Stimulated activated effector memory CD8-positive, alpha-beta T cell treated with anti-CD3 and anti-CD28 coated beads, Interleukin-12 subunit alpha, Interleukin-12 subunit beta, amount 100 ng/mL, for 72 hours (primary cell): ENCODE measurements at regions not wholly inside any gene's neighbourhood (a gene's known extent, or its start where the extent isn't known, plus 50 kb on each side); places are given as distances from the start of the nearest gene placed in this dataset.
A peak's percentile ranks its signal among the peaks of the same experiment; 100 is the strongest.

Experiments used
- ATAC-seq: fragments of 150-1000 bp; cut with Tn5 transposase; 2 replicates; pipeline ENCODE4 v1.10.0; 2021
- DNase-seq, 2 donors: peaks; one replicate each; pipeline ENCODE4 v3.0.0; 2021 to 2022; ENCODE audit warnings: low spot score in 2 of 2
- H3K27ac Mint-ChIP-seq: one replicate; pipeline ENCODE4 v1.8.0; 2022; ENCODE audit warnings: mild to moderate bottlenecking, mixed read lengths
- H3K36me3 Mint-ChIP-seq: one replicate; pipeline ENCODE4 v1.8.0; 2022; ENCODE audit warnings: mild to moderate bottlenecking, mixed read lengths
- H3K4me1 Mint-ChIP-seq: one replicate; pipeline ENCODE4 v1.8.0; 2022; ENCODE audit warnings: mixed read lengths
- H3K4me3 Mint-ChIP-seq: one replicate; pipeline ENCODE4 v1.8.0; 2022; ENCODE audit warnings: mild to moderate bottlenecking, mixed read lengths
- H3K9me3 Mint-ChIP-seq: one replicate; pipeline ENCODE4 v1.8.0; 2022; ENCODE audit warnings: mixed read lengths

- Mint-ChIP-seq H3K4me1 (no peaks in the 10 kb centered on the region), H3K36me3 (no peaks in the 10 kb centered on the region), H3K27ac (no peak overlapping the region), H3K9me3 (peaks cover 4% of the 10 kb centered on the region), H3K4me3 (no peak overlapping the region)
- ATAC-seq (no peak), DNase-seq (no peak)
Observed at GRCh38 chr16:5865236-5865635, 767.6 kb upstream of the EEF2KMT start.

- Mint-ChIP-seq H3K4me1 (no peaks in the 10 kb centered on the region), H3K36me3 (no peaks in the 10 kb centered on the region), H3K9me3 (peaks cover 4% of the 10 kb centered on the region), H3K4me3 (no peak overlapping the region), H3K27ac (no peak overlapping the region)
- DNase-seq (no peak), ATAC-seq (no peak)
Observed at GRCh38 chr16:5863071-5863606, 765.5 kb upstream of the EEF2KMT start.

GRCh38 chr16:5862103-5862840 lies 764.7 kb upstream of the EEF2KMT start:
- no peak for ATAC-seq
- H3K36me3 Mint-ChIP-seq: no peaks in the 10 kb centered on the region
- DNase-seq: no peak
- no peak overlapping the region for H3K4me3 Mint-ChIP-seq
- no peak overlapping the region for H3K27ac Mint-ChIP-seq
- peaks cover 4% of the 10 kb centered on the region for H3K9me3 Mint-ChIP-seq
- H3K4me1 Mint-ChIP-seq: no peaks in the 10 kb centered on the region

- no peak for ATAC-seq
- Mint-ChIP-seq H3K9me3 (peaks cover 4% of the 10 kb centered on the region), H3K4me3 (no peak overlapping the region), H3K36me3 (no peaks in the 10 kb centered on the region), H3K27ac (no peak overlapping the region), H3K4me1 (no peaks in the 10 kb centered on the region)
- DNase-seq: no peak
Observed at GRCh38 chr16:5861241-5861640, 763.6 kb upstream of the EEF2KMT start.

GRCh38 chr16:5858180-5858579 lies 760.6 kb upstream of the EEF2KMT start:
- ATAC-seq: no peak
- DNase-seq: no peak
- H3K4me3 Mint-ChIP-seq: no peak overlapping the region
- H3K27ac Mint-ChIP-seq: no peak overlapping the region
- H3K9me3 Mint-ChIP-seq: peaks cover 4% of the 10 kb centered on the region
- H3K4me1 Mint-ChIP-seq: no peaks in the 10 kb centered on the region
- no peaks in the 10 kb centered on the region for H3K36me3 Mint-ChIP-seq

GRCh38 chr16:5854027-5854426 lies 756.4 kb upstream of the EEF2KMT start:
- Mint-ChIP-seq H3K4me3 (no peak overlapping the region), H3K36me3 (no peaks in the 10 kb centered on the region), H3K9me3 (no peaks in the 10 kb centered on the region), H3K27ac (no peak overlapping the region), H3K4me1 (no peaks in the 10 kb centered on the region)
- ATAC-seq (peak; percentile 62), DNase-seq (no peak)

GRCh38 chr16:5852151-5852550 lies 754.6 kb upstream of the EEF2KMT start:
- DNase-seq (no peak), ATAC-seq (no peak)
- Mint-ChIP-seq H3K27ac (no peak overlapping the region), H3K36me3 (no peaks in the 10 kb centered on the region), H3K4me1 (no peaks in the 10 kb centered on the region), H3K9me3 (no peaks in the 10 kb centered on the region), H3K4me3 (no peak overlapping the region)

- H3K27ac Mint-ChIP-seq: no peak overlapping the region
- H3K36me3 Mint-ChIP-seq: no peaks in the 10 kb centered on the region
- DNase-seq (no peak), ATAC-seq (no peak)
- H3K9me3 Mint-ChIP-seq: no peaks in the 10 kb centered on the region
- H3K4me3 Mint-ChIP-seq: no peak overlapping the region
- no peaks in the 10 kb centered on the region for H3K4me1 Mint-ChIP-seq
Observed at GRCh38 chr16:5851393-5851982, 753.9 kb upstream of the EEF2KMT start.

- no peaks in the 10 kb centered on the region for H3K4me1 Mint-ChIP-seq
Observed at GRCh38 chr16:5850632-5851392, 753.2 kb upstream of the EEF2KMT start.

GRCh38 chr16:5845046-5845445 lies 747.5 kb upstream of the EEF2KMT start:
- no peaks in the 10 kb centered on the region for H3K4me1 Mint-ChIP-seq
- no peaks in the 10 kb centered on the region for H3K36me3 Mint-ChIP-seq
- H3K4me3 Mint-ChIP-seq: no peak overlapping the region
- no peak for DNase-seq
- no peak for ATAC-seq
- no peak overlapping the region for H3K27ac Mint-ChIP-seq
- H3K9me3 Mint-ChIP-seq: peaks cover 7% of the 10 kb centered on the region

More at GRCh38 chr16:5850632-5851392, 753.2 kb upstream of the EEF2KMT start:
- ATAC-seq (no peak), DNase-seq (no peak)
- Mint-ChIP-seq H3K4me3 (no peak overlapping the region), H3K27ac (no peak overlapping the region), H3K9me3 (no peaks in the 10 kb centered on the region), H3K36me3 (no peaks in the 10 kb centered on the region)

GRCh38 chr16:5841974-5842373 lies 744.4 kb upstream of the EEF2KMT start:
- H3K4me3 Mint-ChIP-seq: no peak overlapping the region
- no peak overlapping the region for H3K27ac Mint-ChIP-seq
- peaks cover 12% of the 10 kb centered on the region for H3K9me3 Mint-ChIP-seq
- H3K36me3 Mint-ChIP-seq: no peaks in the 10 kb centered on the region
- DNase-seq: no peak
- no peaks in the 10 kb centered on the region for H3K4me1 Mint-ChIP-seq
- no peak for ATAC-seq

- Mint-ChIP-seq H3K4me3 (no peak overlapping the region), H3K9me3 (peaks cover 26% of the 10 kb centered on the region)
Observed at GRCh38 chr16:5838725-5839124, 741.1 kb upstream of the EEF2KMT start.

GRCh38 chr16:5838071-5838470 lies 740.5 kb upstream of the EEF2KMT start:
- no peaks in the 10 kb centered on the region for H3K4me1 Mint-ChIP-seq

More at GRCh38 chr16:5838725-5839124, 741.1 kb upstream of the EEF2KMT start:
- Mint-ChIP-seq H3K27ac (no peak overlapping the region), H3K36me3 (no peaks in the 10 kb centered on the region), H3K4me1 (no peaks in the 10 kb centered on the region)
- no peak for ATAC-seq
- DNase-seq: no peak

GRCh38 chr16:5837007-5837670 lies 739.5 kb upstream of the EEF2KMT start:
- no peak for ATAC-seq
- peaks cover 22% of the 10 kb centered on the region for H3K9me3 Mint-ChIP-seq
- H3K4me3 Mint-ChIP-seq: no peak overlapping the region
- no peak for DNase-seq
- H3K27ac Mint-ChIP-seq: peak overlapping the region; percentile 44
- no peaks in the 10 kb centered on the region for H3K4me1 Mint-ChIP-seq
- H3K36me3 Mint-ChIP-seq: no peaks in the 10 kb centered on the region

More at GRCh38 chr16:5838071-5838470, 740.5 kb upstream of the EEF2KMT start:
- H3K27ac Mint-ChIP-seq: no peak overlapping the region
- DNase-seq (no peak), ATAC-seq (no peak)
- H3K36me3 Mint-ChIP-seq: no peaks in the 10 kb centered on the region
- H3K9me3 Mint-ChIP-seq: peaks cover 22% of the 10 kb centered on the region
- H3K4me3 Mint-ChIP-seq: no peak overlapping the region

- Mint-ChIP-seq H3K4me3 (no peak overlapping the region), H3K4me1 (no peaks in the 10 kb centered on the region), H3K9me3 (peaks cover 22% of the 10 kb centered on the region), H3K27ac (no peak overlapping the region), H3K36me3 (no peaks in the 10 kb centered on the region)
- DNase-seq (no peak), ATAC-seq (no peak)
Observed at GRCh38 chr16:5835876-5836275, 738.3 kb upstream of the EEF2KMT start.
